AG04449 (cell line): ENCODE measurements at regions not wholly inside any gene's neighbourhood (a gene's known extent, or its start where the extent isn't known, plus 50 kb on each side); places are given as distances from the start of the nearest gene placed in this dataset.
A peak's percentile ranks its signal among the peaks of the same experiment; 100 is the strongest.

Source experiments
- CTCF ChIA-PET: fragments of 350-600 bp; formaldehyde crosslinking; extraction: SDS; loops from one replicate; lab custom pipeline; 2021; ENCODE audit warnings: antibody characterized with exemption; lab: Yijun Ruan, JAX
- POLR2A ChIA-PET: fragments of 400-600, 350-600 bp; formaldehyde crosslinking; extraction: SDS; loops from one replicate; lab custom pipeline; 2020; ENCODE audit warnings: antibody characterized with exemption, inconsistent platforms; lab: Yijun Ruan, JAX
- DNase-seq: peaks from one replicate; pipeline ENCODE4 v3.0.0-alpha.2; 2010; ENCODE audit warnings: low read depth, low spot score
- H3K4me3 ChIP-seq: 2 replicates; pipeline ENCODE4 v1.5.1; 2011; ENCODE audit warnings: low read depth, mild to moderate bottlenecking, control low read depth, low read length
- TF ChIP-seq, protein P1 (sequence below): IDR thresholded peaks from one replicate; pipeline ENCODE4 v1.5.1; 2011; ENCODE audit warnings: mild to moderate bottlenecking, moderate library complexity, low read length, control low read depth, inconsistent platforms; ENCODE audit not compliant: insufficient read depth; ENCODE audit errors: missing control alignments

DNA sequence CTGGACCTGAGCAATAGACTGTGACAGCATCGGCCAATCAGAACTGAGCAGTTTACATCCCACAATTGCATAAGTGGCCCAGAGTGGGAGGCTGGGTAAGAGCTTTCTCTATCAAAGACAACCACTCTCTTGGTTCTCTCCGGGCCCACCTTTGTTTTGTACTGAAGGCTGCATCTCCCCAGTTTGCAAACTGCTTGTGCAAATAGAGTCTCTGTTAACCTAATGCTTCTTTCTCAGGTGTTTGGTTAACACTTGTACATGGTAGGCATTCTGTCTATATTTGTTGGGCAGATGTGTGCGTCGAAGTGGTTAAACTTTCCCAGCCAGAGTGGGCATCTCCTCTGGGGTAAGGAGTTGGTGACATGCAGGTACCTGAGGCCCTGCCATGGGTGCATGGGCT lies 177.1 kb downstream of the CDH26 start:
- CTCF ChIA-PET = interaction anchor here (0.8 to 0.9 kb wide), 2 partner anchors 20 to 79 kb away, joined by 3 read pairs; no protein-coding TSS in a partner anchor
- POLR2A ChIA-PET = no interaction called here
- TF ChIP-seq, protein P1, sequence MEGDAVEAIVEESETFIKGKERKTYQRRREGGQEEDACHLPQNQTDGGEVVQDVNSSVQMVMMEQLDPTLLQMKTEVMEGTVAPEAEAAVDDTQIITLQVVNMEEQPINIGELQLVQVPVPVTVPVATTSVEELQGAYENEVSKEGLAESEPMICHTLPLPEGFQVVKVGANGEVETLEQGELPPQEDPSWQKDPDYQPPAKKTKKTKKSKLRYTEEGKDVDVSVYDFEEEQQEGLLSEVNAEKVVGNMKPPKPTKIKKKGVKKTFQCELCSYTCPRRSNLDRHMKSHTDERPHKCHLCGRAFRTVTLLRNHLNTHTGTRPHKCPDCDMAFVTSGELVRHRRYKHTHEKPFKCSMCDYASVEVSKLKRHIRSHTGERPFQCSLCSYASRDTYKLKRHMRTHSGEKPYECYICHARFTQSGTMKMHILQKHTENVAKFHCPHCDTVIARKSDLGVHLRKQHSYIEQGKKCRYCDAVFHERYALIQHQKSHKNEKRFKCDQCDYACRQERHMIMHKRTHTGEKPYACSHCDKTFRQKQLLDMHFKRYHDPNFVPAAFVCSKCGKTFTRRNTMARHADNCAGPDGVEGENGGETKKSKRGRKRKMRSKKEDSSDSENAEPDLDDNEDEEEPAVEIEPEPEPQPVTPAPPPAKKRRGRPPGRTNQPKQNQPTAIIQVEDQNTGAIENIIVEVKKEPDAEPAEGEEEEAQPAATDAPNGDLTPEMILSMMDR = no peak
- H3K4me3 ChIP-seq = no peak overlapping the region
- DNase-seq = no peak

DNA sequence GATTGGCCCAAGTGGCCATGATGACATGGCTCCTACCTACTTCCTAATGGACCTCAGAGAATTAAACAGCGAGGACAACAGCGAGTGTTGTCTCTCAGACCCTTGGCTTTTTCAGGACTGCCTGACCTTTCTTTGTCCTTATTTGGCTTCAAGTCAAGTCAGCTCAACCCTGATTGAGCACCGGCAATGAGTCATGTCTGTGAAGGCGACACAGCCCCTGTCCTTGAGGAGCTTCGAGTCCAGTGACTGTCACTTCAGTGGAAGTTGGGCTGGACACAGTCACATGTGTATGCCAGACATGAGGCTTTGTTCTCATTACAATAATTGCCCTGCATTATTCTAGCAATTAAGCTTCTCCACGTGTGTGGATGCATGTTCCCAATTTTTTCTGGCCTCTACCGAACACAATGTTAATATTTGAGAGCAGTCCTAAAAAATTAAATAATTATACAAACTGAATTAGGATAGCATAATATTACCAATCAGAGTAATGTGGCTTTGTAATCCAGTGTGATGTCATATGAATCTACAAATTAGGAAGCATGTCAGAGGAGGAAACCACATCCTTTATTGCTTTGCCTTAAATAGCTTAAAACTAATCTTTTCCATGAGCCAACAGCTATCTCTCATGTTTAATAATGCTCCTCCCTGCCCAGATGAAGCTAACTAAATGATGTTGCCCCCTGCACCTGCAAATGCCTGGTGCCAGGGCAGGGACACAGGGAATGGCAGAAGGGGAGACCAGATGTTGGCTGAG lies 178.6 kb downstream of the CDH26 start:
- ChIA-PET POLR2A (no interaction called here), CTCF (interaction anchor here (1.0 to 2.8 kb wide), 10 partner anchors 8 to 1760 kb away, joined by 3 to 9 read pairs (median 5); no protein-coding TSS in a partner anchor)
- no peak overlapping the region for H3K4me3 ChIP-seq
- TF ChIP-seq, protein P1 = no peak
- no peak for DNase-seq

DNA sequence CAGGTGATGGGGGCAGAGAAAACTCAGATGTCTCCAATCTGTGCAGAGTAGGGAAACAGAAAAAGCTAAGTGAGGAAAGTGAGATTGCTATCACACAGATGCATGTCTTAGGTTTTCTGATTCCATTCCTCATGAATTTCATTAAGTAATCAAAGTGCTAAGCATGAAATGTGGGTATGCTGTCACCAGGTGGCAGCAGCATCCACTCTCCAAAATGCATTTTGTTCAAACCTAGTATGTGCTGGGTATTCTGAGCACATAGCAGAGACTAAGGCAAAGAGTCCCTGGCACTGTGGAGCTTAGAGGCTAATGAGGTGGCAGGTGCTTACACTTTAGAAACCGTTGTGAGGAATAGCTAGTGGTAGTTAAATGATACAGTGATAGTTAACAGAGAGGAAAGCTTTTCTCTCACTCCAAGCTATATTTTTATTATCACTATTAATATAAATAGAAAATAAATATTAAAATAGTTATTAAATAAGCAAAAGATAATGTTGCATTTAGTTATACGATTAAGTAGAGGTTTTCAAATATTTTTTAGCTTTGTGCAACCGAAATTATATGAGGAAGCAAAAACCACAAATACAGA lies 179.5 kb downstream of the CDH26 start:
- POLR2A ChIA-PET = no interaction called here
- CTCF ChIA-PET = interaction anchor here (0.6 to 2.8 kb wide), 11 partner anchors 9 to 1012 kb away, joined by 3 to 9 read pairs (median 4); no protein-coding TSS in a partner anchor
- peak overlapping the region; percentile 47; the same call in 1 of the 2 replicates for H3K4me3 ChIP-seq
- TF ChIP-seq, protein P1 = peak; percentile 36
- DNase-seq = no peak

DNA sequence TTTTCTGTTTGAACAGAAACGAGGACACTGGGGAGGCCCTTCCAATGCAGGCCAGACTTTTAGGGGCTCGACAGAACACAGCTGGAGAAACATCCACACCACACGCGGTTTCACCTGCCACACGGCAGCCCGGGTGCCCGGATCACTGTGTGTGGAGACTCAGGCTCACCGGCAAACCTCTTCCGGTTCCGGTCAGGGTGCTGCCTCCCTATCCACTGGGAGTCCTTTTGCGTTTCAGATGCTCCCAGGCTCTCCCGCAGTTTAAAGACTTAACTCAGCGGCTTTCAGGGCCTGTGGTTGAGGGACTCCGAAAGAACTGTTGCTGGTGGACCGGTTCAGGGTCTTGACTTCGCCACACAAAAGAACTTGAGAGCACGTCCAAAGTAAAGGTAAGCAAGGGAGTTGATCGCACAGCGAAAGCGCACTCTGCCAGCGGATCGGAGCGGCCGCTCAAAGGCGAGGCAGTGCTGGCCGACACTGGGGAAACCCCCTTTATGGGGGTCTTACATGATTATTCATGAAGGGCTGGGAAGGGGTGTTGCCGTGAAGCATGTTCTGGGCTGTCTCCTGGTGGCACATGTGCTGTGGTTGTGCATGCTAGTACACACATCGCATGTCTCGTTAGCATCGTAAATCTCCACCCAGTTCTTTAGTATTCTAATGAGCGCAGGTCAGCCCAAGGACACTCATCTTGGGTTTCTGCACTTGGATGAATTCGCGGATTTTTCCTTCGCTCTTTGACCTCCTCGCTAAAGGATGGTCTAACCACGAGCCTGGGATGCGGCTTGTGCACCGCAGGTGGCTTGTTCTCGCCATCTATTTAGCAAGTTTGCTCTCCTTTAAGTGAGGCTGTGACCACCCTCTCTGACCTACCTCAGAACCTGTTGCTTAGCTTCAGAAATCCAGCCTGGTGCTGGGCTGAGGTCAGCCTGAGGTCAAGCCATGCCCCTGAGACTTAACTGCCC lies 180.3 kb downstream of the CDH26 start:
- ChIA-PET POLR2A (no interaction called here), CTCF (interaction anchor here (0.6 to 2.8 kb wide), 10 partner anchors 8 to 1011 kb away, joined by 3 to 9 read pairs (median 4); no protein-coding TSS in a partner anchor)
- peak overlapping the region; percentile 47 for H3K4me3 ChIP-seq
- DNase-seq = no peak
- TF ChIP-seq, protein P1 = no peak

DNA sequence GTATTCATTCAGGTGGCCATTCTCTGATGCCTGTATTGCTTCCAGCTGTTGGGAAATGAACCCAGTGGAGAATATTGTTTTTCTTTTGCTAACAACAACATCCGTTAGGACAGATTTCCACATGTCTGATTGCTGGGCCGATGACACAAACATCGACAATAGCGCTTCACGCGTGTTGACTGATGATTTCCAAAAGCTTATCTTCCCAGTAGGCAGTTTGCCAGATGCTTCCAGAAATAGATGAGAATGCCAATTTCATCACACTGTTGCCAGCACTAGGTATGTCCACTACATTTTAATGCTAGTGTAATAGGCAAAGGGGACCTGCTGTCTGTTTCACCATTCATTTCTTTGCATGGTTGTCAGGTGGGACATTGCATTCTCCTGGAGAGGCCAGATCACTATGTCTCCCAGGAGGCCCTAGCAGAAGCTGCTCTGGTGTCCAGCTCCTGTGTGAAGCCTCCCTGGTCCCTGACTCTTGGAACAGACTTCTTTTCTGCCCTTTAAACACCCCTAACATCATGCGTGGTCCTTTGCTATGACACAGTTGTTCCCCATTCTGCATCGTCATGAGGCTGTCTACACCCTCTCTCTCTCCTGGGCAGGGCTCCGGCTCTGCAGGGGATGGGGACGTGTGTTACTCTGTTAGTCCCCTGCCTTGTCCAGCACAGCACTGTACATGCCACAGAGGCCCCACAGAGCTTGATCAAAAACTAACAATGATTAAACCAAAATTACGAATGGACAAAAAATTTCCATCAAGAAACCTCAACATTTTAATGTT lies 181.6 kb downstream of the CDH26 start:
- no peak overlapping the region for H3K4me3 ChIP-seq
- ChIA-PET POLR2A (no interaction called here), CTCF (no interaction called here)
- DNase-seq = no peak
- TF ChIP-seq, protein P1 = no peak
